ENCODE measurements at regions not wholly inside any gene's neighbourhood (a gene's known extent, or its start where the extent isn't known, plus 50 kb on each side); places are given as distances from the start of the nearest gene placed in this dataset.
"Not testable (repeated sequence)": the region's sequence is repeated elsewhere in the genome, so short reads cannot be mapped to it uniquely, and the experiment has no call there.

- not testable (repeated sequence) for TF ChIP-seq CTCF (IDR thresholded peaks at IDR 0.05; ENCODE audit: insufficient read depth, low read depth, low read length); EZH2 (IDR thresholded peaks at IDR 0.05; ENCODE audit: insufficient read depth, low read length)
These were observed 1957.8 kb downstream of the FOXD4L5 start for GRCh38 chr9:63327211-63327610.

Data from astrocyte (in vitro differentiated cells and primary cell).